ENCODE measurements at regions not wholly inside any gene's neighbourhood (a gene's known extent, or its start where the extent isn't known, plus 50 kb on each side); places are given as distances from the start of the nearest gene placed in this dataset.
A peak's percentile ranks its signal among the peaks of the same experiment; 100 is the strongest.

GRCh38 chr3:76661527-76662250, 378.2 kb upstream of the ROBO2 start (continued):
- TF ChIP-seq TAF7 (optimal IDR thresholded peaks at IDR 0.05; ENCODE audit: borderline replicate concordance, low read depth, low read length) (no peak), MAFK (IDR thresholded peaks at IDR 0.05; ENCODE audit: low read depth, low read length) (peak; percentile 22; the same call in 1 of the 2 replicates), NANOG (IDR thresholded peaks at IDR 0.05; ENCODE audit: insufficient read depth, low read depth, low read length, poor library complexity, severe bottlenecking) (no peak), CHD7 (IDR thresholded peaks at IDR 0.05; ENCODE audit: insufficient replicate concordance, low read length) (peak; percentile 73), CTCF (IDR thresholded peaks at IDR 0.05; ENCODE audit: control extremely low read depth in 1 of 3, insufficient read depth in 1 of 3, low read depth in 1 of 3, low read length in 3 of 3) (no peak)

Measured in H1 (cell line).